Activated CD8-positive, alpha-beta memory T cell treated with anti-CD3 and anti-CD28 coated beads, Interleukin-2, amount 50 U/mL, for 4 hours (primary cell): ENCODE measurements at regions not wholly inside any gene's neighbourhood (a gene's known extent, or its start where the extent isn't known, plus 50 kb on each side); places are given as distances from the start of the nearest gene placed in this dataset.

Experiments
- DNase-seq: peaks from one replicate; pipeline ENCODE4 v3.0.0-alpha.2; 2020

GRCh38 chr3:194805546-194805945 is 119.9 kb downstream of the FAM43A start:
- DNase-seq, result no peak

- DNase-seq, result no peak
These were observed 121.4 kb downstream of the FAM43A start for GRCh38 chr3:194806991-194807630.

GRCh38 chr3:194808640-194809097 is 123.0 kb downstream of the FAM43A start:
- no peak for DNase-seq

GRCh38 chr3:194809382-194809781 is 123.7 kb downstream of the FAM43A start:
- DNase-seq, result no peak

- DNase-seq, result no peak
These were observed 124.4 kb downstream of the FAM43A start for GRCh38 chr3:194810076-194810475.

- no peak for DNase-seq
These were observed 125.4 kb downstream of the FAM43A start for GRCh38 chr3:194811118-194811517.

GRCh38 chr3:194812176-194812575 is 126.5 kb downstream of the FAM43A start:
- DNase-seq, result no peak

- no peak for DNase-seq
These were observed 129.2 kb downstream of the FAM43A start for GRCh38 chr3:194814878-194815357.

GRCh38 chr3:194816748-194817591 is 131.3 kb downstream of the FAM43A start:
- no peak for DNase-seq

- DNase-seq, result no peak
These were observed 131.9 kb downstream of the FAM43A start for GRCh38 chr3:194817592-194817930.

GRCh38 chr3:194817936-194818335 is 132.3 kb downstream of the FAM43A start:
- DNase-seq, result no peak

GRCh38 chr3:194824100-194824499 is 138.4 kb downstream of the FAM43A start:
- no peak for DNase-seq

- DNase-seq, result no peak
These were observed 139.0 kb downstream of the FAM43A start for GRCh38 chr3:194824701-194825111.

- DNase-seq, result no peak
These were observed 140.9 kb downstream of the FAM43A start for GRCh38 chr3:194826594-194826993.

GRCh38 chr3:194827486-194827885 is 141.8 kb downstream of the FAM43A start:
- no peak for DNase-seq

GRCh38 chr3:194828116-194828515 is 142.4 kb downstream of the FAM43A start:
- DNase-seq, result no peak

- no peak for DNase-seq
These were observed 143.2 kb downstream of the FAM43A start for GRCh38 chr3:194828926-194829325.

GRCh38 chr3:194830401-194830800 is 144.7 kb downstream of the FAM43A start:
- DNase-seq, result no peak

- no peak for DNase-seq
These were observed 145.3 kb downstream of the FAM43A start for GRCh38 chr3:194830978-194831377.

GRCh38 chr3:194832346-194833104 is 146.8 kb downstream of the FAM43A start:
- DNase-seq, result no peak

GRCh38 chr3:194833114-194833910 is 147.6 kb downstream of the FAM43A start:
- DNase-seq, result no peak

GRCh38 chr3:194836661-194837060 is 151.0 kb downstream of the FAM43A start:
- no peak for DNase-seq
